GM12891 (cell line): ENCODE measurements at regions not wholly inside any gene's neighbourhood (a gene's known extent, or its start where the extent isn't known, plus 50 kb on each side); places are given as distances from the start of the nearest gene placed in this dataset.

Source experiments
- PAX5 ChIP-seq: IDR thresholded peaks from 2 replicates; pipeline ENCODE4 v1.6.1; 2011; ENCODE audit warnings: low read length, moderate library complexity, mild to moderate bottlenecking; ENCODE audit not compliant: insufficient read depth, severe bottlenecking
- POLR2A ChIP-seq: IDR thresholded peaks from 2 replicates; pipeline ENCODE4 v1.6.1; 2011; ENCODE audit warnings: low read depth, low read length, control low read depth
- POLR2AphosphoS5 ChIP-seq: IDR thresholded peaks from 2 replicates; pipeline ENCODE4 v1.6.1; 2011; ENCODE audit warnings: low read depth, low read length, control low read depth
- TAF1 ChIP-seq: IDR thresholded peaks from 2 replicates; pipeline ENCODE4 v1.6.1; 2011; ENCODE audit warnings: low read depth, low read length, control low read depth

DNA sequence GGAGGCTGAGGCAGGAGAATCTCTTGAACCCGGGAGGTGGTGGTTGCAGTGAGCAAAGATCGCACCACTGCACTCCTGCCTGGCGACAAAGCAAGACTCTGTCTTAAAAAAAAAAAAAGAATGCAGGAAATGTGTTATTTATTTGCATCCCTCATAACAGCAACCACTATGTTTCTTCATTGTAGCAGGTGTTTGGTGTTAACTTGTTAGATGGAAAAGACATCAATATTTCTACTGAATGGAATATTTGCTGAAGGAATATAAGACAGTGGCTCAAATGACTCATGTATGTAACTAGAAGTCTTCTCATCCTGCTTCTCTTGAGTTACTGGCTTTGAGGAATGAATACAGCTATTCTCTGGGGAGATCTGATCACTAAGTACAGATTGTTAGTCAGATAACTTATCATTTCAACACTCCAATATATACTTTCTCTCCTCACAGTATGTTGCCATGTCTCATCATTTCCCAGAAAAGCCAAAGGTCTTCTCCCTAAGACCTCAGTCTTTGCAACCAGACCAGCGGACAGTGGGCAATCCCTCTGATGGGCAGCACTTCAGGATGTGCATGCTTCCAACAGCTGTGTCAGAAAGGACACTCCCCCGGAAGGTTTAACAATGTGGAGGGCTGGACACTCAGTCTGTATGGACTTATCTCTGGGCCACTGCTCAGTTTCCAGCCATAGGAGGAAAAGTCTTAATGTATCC lies 104.4 kb upstream of the STK17B start:
- TF ChIP-seq POLR2A (no peak), POLR2AphosphoS5 (no peak), TAF1 (no peak), PAX5 (no peak)
